Smooth muscle cell (in vitro differentiated cells): ENCODE measurements at regions not wholly inside any gene's neighbourhood (a gene's known extent, or its start where the extent isn't known, plus 50 kb on each side); places are given as distances from the start of the nearest gene placed in this dataset.

Source experiments
- DNase-seq: peaks from one replicate; lab custom pipeline; 2025; ENCODE audit not compliant: unreplicated experiment; lab: John Stamatoyannopoulos, UW
- H2AFZ ChIP-seq: fragments of 200-600 bp; sonication (generic); 2 replicates; pipeline ENCODE4 v1.6.0; 2016; ENCODE audit warnings: antibody characterized with exemption, low read depth, mild to moderate bottlenecking
- H3F3A ChIP-seq: fragments of 200-600 bp; sonication (generic); 2 replicates; pipeline ENCODE4 v1.6.0; 2017; ENCODE audit warnings: antibody characterized with exemption, low read depth
- H3K27ac ChIP-seq: fragments of 200-600 bp; sonication (generic); 2 replicates; pipeline ENCODE4 v1.5.1; 2016; ENCODE audit warnings: low read depth, mild to moderate bottlenecking
- H3K27me3 ChIP-seq: fragments of 200-600 bp; sonication (generic); 2 replicates; pipeline ENCODE4 v1.6.1; 2016; ENCODE audit warnings: low read depth, mild to moderate bottlenecking
- H3K36me3 ChIP-seq: fragments of 200-600 bp; sonication (generic); 2 replicates; pipeline ENCODE4 v1.5.1; 2016; ENCODE audit warnings: low read depth
- H3K4me1 ChIP-seq: fragments of 200-600 bp; sonication (generic); 2 replicates; pipeline ENCODE4 v1.5.1; 2016; ENCODE audit warnings: low read depth
- H3K4me2 ChIP-seq: fragments of 200-600 bp; sonication (generic); 2 replicates; pipeline ENCODE4 v1.6.0; 2016; ENCODE audit warnings: mild to moderate bottlenecking
- H3K4me3 ChIP-seq: fragments of 200-600 bp; sonication (generic); 2 replicates; pipeline ENCODE4 v1.5.1; 2016; ENCODE audit warnings: mild to moderate bottlenecking
- H3K79me2 ChIP-seq: fragments of 200-600 bp; sonication (generic); 2 replicates; pipeline ENCODE4 v1.6.0; 2016; ENCODE audit warnings: low read depth, mild to moderate bottlenecking
- H3K9ac ChIP-seq: fragments of 200-600 bp; sonication (generic); 2 replicates; pipeline ENCODE4 v1.6.0; 2016; ENCODE audit warnings: low read depth
- H3K9me3 ChIP-seq: fragments of 200-600 bp; sonication (generic); replicated peaks from 2 replicates; pipeline ENCODE4 v1.5.1; 2016; ENCODE audit warnings: low read depth
- H4K20me1 ChIP-seq: fragments of 200-600 bp; sonication (generic); 2 replicates; pipeline ENCODE4 v1.6.0; 2016; ENCODE audit warnings: low read depth
- WGBS: methylation state at CpG from one replicate; pipeline ENCODE4 v1.1.7; 2016; ENCODE audit warnings: low lambda C conversion rate; 5-methylcytosine and 5-hydroxymethylcytosine counted together
- TF ChIP-seq, protein P1 (sequence below): fragments of 200-600 bp; sonication (generic); IDR thresholded peaks from 2 replicates; pipeline ENCODE4 v1.5.1; 2017; ENCODE audit warnings: borderline replicate concordance, mild to moderate bottlenecking, antibody characterized with exemption; ENCODE audit not compliant: insufficient read depth, poor library complexity, severe bottlenecking

GRCh38 chr13:61253105-61253877 is 162.4 kb downstream of the PCDH20 start:
- 71% methylated on average over 3 of the region's 3 CpGs for WGBS
- no peak overlapping the region for H3K9ac ChIP-seq

DNA sequence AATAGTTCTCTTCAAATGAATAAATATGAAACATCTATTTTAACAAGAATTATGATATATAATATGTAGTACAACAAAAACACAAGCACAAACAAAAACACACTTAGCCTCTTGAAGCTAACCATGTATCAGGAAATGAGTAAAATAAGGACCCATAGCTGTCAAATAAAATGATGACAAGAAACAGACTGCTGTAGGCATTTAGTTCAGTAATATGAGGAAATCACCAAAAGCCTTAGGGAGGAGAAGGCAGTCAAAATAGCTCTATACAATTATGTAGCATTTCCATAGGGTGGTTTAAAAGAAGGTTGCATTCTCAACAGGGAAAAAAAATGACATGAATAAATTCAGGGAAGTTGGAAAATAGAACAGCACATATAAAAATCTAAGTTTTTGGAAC is 163.4 kb downstream of the PCDH20 start:
- H3K9me3 ChIP-seq, result no peaks in the 10 kb centered on the region
- H3K36me3 ChIP-seq, result no peaks in the 10 kb centered on the region
- H3F3A ChIP-seq, result no peaks in the 10 kb centered on the region
- H3K4me1 ChIP-seq, result no peaks in the 10 kb centered on the region
- peak overlapping the region; percentile 16 for H3K27ac ChIP-seq
- DNase-seq, result no peak
- TF ChIP-seq, protein P1, sequence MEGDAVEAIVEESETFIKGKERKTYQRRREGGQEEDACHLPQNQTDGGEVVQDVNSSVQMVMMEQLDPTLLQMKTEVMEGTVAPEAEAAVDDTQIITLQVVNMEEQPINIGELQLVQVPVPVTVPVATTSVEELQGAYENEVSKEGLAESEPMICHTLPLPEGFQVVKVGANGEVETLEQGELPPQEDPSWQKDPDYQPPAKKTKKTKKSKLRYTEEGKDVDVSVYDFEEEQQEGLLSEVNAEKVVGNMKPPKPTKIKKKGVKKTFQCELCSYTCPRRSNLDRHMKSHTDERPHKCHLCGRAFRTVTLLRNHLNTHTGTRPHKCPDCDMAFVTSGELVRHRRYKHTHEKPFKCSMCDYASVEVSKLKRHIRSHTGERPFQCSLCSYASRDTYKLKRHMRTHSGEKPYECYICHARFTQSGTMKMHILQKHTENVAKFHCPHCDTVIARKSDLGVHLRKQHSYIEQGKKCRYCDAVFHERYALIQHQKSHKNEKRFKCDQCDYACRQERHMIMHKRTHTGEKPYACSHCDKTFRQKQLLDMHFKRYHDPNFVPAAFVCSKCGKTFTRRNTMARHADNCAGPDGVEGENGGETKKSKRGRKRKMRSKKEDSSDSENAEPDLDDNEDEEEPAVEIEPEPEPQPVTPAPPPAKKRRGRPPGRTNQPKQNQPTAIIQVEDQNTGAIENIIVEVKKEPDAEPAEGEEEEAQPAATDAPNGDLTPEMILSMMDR, result no peak
- no peak overlapping the region for H3K4me2 ChIP-seq
- no peaks in the 10 kb centered on the region for H3K79me2 ChIP-seq
- H2AFZ ChIP-seq, result no peak overlapping the region
- no peaks in the 10 kb centered on the region for H4K20me1 ChIP-seq
- H3K4me3 ChIP-seq, result no peak overlapping the region
- no peak overlapping the region for H3K9ac ChIP-seq
- no peaks in the 10 kb centered on the region for H3K27me3 ChIP-seq

More at GRCh38 chr13:61253105-61253877, 162.4 kb downstream of the PCDH20 start:
- H3K9me3 ChIP-seq, result no peaks in the 10 kb centered on the region
- no peak overlapping the region for H3K4me3 ChIP-seq
- H3K79me2 ChIP-seq, result no peaks in the 10 kb centered on the region
- TF ChIP-seq, protein P1, result no peak
- no peaks in the 10 kb centered on the region for H3F3A ChIP-seq
- no peaks in the 10 kb centered on the region for H3K27me3 ChIP-seq
- H2AFZ ChIP-seq, result no peak overlapping the region
- H3K4me1 ChIP-seq, result no peaks in the 10 kb centered on the region
- no peak for DNase-seq
- H3K36me3 ChIP-seq, result no peaks in the 10 kb centered on the region
- H3K27ac ChIP-seq, result no peak overlapping the region
- H4K20me1 ChIP-seq, result no peaks in the 10 kb centered on the region
- H3K4me2 ChIP-seq, result no peak overlapping the region

GRCh38 chr13:61247149-61247936 is 168.3 kb downstream of the PCDH20 start:
- no peak overlapping the region for H3K9ac ChIP-seq
- H3K9me3 ChIP-seq, result no peaks in the 10 kb centered on the region
- H3K4me1 ChIP-seq, result no peaks in the 10 kb centered on the region
- no peaks in the 10 kb centered on the region for H4K20me1 ChIP-seq
- no peak overlapping the region for H3K4me2 ChIP-seq
- no peak for DNase-seq
- no peak overlapping the region for H3K27ac ChIP-seq
- no peaks in the 10 kb centered on the region for H3K36me3 ChIP-seq
- no peak overlapping the region for H2AFZ ChIP-seq
- H3K79me2 ChIP-seq, result no peaks in the 10 kb centered on the region
- H3K27me3 ChIP-seq, result no peaks in the 10 kb centered on the region
- H3F3A ChIP-seq, result no peaks in the 10 kb centered on the region
- TF ChIP-seq, protein P1, result no peak
- H3K4me3 ChIP-seq, result no peak overlapping the region
- WGBS, result 95% methylated on average over 6 of the region's 6 CpGs
